ENCODE measurements at regions not wholly inside any gene's neighbourhood (a gene's known extent, or its start where the extent isn't known, plus 50 kb on each side); places are given as distances from the start of the nearest gene placed in this dataset.

- TF ChIP-seq CTCF (IDR thresholded peaks at IDR 0.05; ENCODE audit: unreplicated experiment): no peak
- Mint-ChIP-seq H3K4me1 (ENCODE audit: low read depth) (peaks cover 22% of the 10 kb centered on the region), H3K9me3 (ENCODE audit: low read depth) (no peaks in the 10 kb centered on the region), H3K27me3 (no peaks in the 10 kb centered on the region), H3K36me3 (ENCODE audit: insufficient read depth) (peaks cover 19% of the 10 kb centered on the region), H3K27ac (peak overlapping the region; percentile 94), H3K4me3 (ENCODE audit: low read depth) (no peak overlapping the region)
- DNase-seq (ENCODE audit: low spot score, unreplicated experiment): no peak
Observed at GRCh38 chr6:21801446-21802174, 208.1 kb downstream of the SOX4 start.

GRCh38 chr6:21802175-21802822 lies 208.7 kb downstream of the SOX4 start:
- H3K27ac Mint-ChIP-seq: no peak overlapping the region
- H3K4me1 Mint-ChIP-seq (ENCODE audit: low read depth): peaks cover 22% of the 10 kb centered on the region
- no peaks in the 10 kb centered on the region for H3K27me3 Mint-ChIP-seq
- H3K36me3 Mint-ChIP-seq (ENCODE audit: insufficient read depth): peaks cover 20% of the 10 kb centered on the region
- no peaks in the 10 kb centered on the region for H3K9me3 Mint-ChIP-seq (ENCODE audit: low read depth)
- TF ChIP-seq CTCF (IDR thresholded peaks at IDR 0.05; ENCODE audit: unreplicated experiment): no peak
- DNase-seq (ENCODE audit: low spot score, unreplicated experiment): no peak
- H3K4me3 Mint-ChIP-seq (ENCODE audit: low read depth): no peak overlapping the region

GRCh38 chr6:21804941-21805610 lies 211.5 kb downstream of the SOX4 start:
- no peak for TF ChIP-seq CTCF (IDR thresholded peaks at IDR 0.05; ENCODE audit: unreplicated experiment)
- DNase-seq (ENCODE audit: low spot score, unreplicated experiment): no peak
- H3K9me3 Mint-ChIP-seq (ENCODE audit: low read depth): no peaks in the 10 kb centered on the region
- peaks cover 24% of the 10 kb centered on the region for H3K36me3 Mint-ChIP-seq (ENCODE audit: insufficient read depth)
- H3K4me3 Mint-ChIP-seq (ENCODE audit: low read depth): no peak overlapping the region
- no peaks in the 10 kb centered on the region for H3K27me3 Mint-ChIP-seq
- peaks cover 26% of the 10 kb centered on the region for H3K4me1 Mint-ChIP-seq (ENCODE audit: low read depth)
- peak overlapping the region; percentile 30 for H3K27ac Mint-ChIP-seq

GRCh38 chr6:21807299-21808044 lies 213.9 kb downstream of the SOX4 start:
- Mint-ChIP-seq H3K4me1 (ENCODE audit: low read depth) (peaks cover 12% of the 10 kb centered on the region), H3K9me3 (ENCODE audit: low read depth) (no peaks in the 10 kb centered on the region), H3K36me3 (ENCODE audit: insufficient read depth) (peaks cover 25% of the 10 kb centered on the region), H3K27ac (peak overlapping the region; percentile 80), H3K27me3 (no peaks in the 10 kb centered on the region), H3K4me3 (ENCODE audit: low read depth) (no peak overlapping the region)
- TF ChIP-seq CTCF (IDR thresholded peaks at IDR 0.05; ENCODE audit: unreplicated experiment): no peak
- DNase-seq (ENCODE audit: low spot score, unreplicated experiment): no peak

- DNase-seq (ENCODE audit: low spot score, unreplicated experiment): no peak
- Mint-ChIP-seq H3K27me3 (no peaks in the 10 kb centered on the region), H3K4me1 (ENCODE audit: low read depth) (peaks cover 10% of the 10 kb centered on the region), H3K9me3 (ENCODE audit: low read depth) (no peaks in the 10 kb centered on the region), H3K36me3 (ENCODE audit: insufficient read depth) (peaks cover 26% of the 10 kb centered on the region), H3K4me3 (ENCODE audit: low read depth) (no peak overlapping the region), H3K27ac (peak overlapping the region; percentile 80)
- no peak for TF ChIP-seq CTCF (IDR thresholded peaks at IDR 0.05; ENCODE audit: unreplicated experiment)
Observed at GRCh38 chr6:21808045-21808470, 214.5 kb downstream of the SOX4 start.
